Activated CD8-positive, alpha-beta memory T cell treated with anti-CD3 and anti-CD28 coated beads, Interleukin-2, amount 10 ng/mL, durations not matched to agents 7 days and 5 days (primary cell): ENCODE measurements at regions not wholly inside any gene's neighbourhood (a gene's known extent, or its start where the extent isn't known, plus 50 kb on each side); places are given as distances from the start of the nearest gene placed in this dataset.

Experiments used
- ATAC-seq: fragments of 150-1000 bp; cut with Tn5 transposase; one replicate; pipeline ENCODE4 v1.10.0; 2021; ENCODE audit warnings: moderate library complexity
- CTCF ChIA-PET: fragments of 350-600 bp; sonication (Branson Sonifier 250); formaldehyde crosslinking; loops from one replicate; lab custom pipeline; 2021; ENCODE audit warnings: antibody characterized with exemption; lab: Charles Lee
- DNase-seq: peaks from one replicate; pipeline ENCODE4 v3.0.0-alpha.2; 2020
- H3K27ac Mint-ChIP-seq: one replicate; pipeline ENCODE4 v1.8.0; 2021; ENCODE audit warnings: mild to moderate bottlenecking, mixed read lengths
- H3K27me3 Mint-ChIP-seq: one replicate; pipeline ENCODE4 v1.8.0; 2021; ENCODE audit warnings: mixed read lengths
- H3K36me3 Mint-ChIP-seq: one replicate; pipeline ENCODE4 v1.8.0; 2021; ENCODE audit warnings: mild to moderate bottlenecking, mixed read lengths
- H3K4me1 Mint-ChIP-seq: one replicate; pipeline ENCODE4 v1.8.0; 2021; ENCODE audit warnings: mixed read lengths
- H3K4me3 Mint-ChIP-seq: one replicate; pipeline ENCODE4 v1.8.0; 2021; ENCODE audit warnings: mild to moderate bottlenecking, moderate library complexity, mixed read lengths
- H3K9me3 Mint-ChIP-seq: one replicate; pipeline ENCODE4 v1.8.0; 2022; ENCODE audit warnings: low read depth, mixed read lengths

DNA sequence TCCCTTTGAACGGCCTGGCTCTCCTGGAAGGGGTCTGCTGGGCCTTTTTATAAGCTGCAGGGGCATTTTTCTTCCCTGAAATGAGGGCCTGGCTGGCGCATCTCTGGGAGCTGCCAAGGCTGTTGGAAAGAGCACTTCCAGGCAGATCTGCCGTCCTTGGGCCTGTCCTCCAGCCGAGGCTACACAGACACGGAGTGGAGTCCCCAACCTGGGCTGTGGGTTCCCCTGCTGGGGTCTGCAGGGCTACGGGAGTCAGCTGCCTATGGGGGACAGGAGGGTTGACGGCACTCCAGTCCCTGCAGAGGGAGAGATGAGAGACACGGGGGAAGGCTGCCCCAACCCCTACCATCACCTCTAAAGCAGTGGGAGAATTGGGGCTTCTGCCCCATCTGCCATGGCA, 606.6 kb downstream of the TBC1D22A start:
- no peak overlapping the region for H3K27ac Mint-ChIP-seq
- H3K9me3 Mint-ChIP-seq, result no peaks in the 10 kb centered on the region
- CTCF ChIA-PET, result no interaction called here
- H3K4me3 Mint-ChIP-seq, result no peak overlapping the region
- no peaks in the 10 kb centered on the region for H3K27me3 Mint-ChIP-seq
- no peaks in the 10 kb centered on the region for H3K36me3 Mint-ChIP-seq
- no peaks in the 10 kb centered on the region for H3K4me1 Mint-ChIP-seq
- ATAC-seq (no peak), DNase-seq (peak; percentile 21)

DNA sequence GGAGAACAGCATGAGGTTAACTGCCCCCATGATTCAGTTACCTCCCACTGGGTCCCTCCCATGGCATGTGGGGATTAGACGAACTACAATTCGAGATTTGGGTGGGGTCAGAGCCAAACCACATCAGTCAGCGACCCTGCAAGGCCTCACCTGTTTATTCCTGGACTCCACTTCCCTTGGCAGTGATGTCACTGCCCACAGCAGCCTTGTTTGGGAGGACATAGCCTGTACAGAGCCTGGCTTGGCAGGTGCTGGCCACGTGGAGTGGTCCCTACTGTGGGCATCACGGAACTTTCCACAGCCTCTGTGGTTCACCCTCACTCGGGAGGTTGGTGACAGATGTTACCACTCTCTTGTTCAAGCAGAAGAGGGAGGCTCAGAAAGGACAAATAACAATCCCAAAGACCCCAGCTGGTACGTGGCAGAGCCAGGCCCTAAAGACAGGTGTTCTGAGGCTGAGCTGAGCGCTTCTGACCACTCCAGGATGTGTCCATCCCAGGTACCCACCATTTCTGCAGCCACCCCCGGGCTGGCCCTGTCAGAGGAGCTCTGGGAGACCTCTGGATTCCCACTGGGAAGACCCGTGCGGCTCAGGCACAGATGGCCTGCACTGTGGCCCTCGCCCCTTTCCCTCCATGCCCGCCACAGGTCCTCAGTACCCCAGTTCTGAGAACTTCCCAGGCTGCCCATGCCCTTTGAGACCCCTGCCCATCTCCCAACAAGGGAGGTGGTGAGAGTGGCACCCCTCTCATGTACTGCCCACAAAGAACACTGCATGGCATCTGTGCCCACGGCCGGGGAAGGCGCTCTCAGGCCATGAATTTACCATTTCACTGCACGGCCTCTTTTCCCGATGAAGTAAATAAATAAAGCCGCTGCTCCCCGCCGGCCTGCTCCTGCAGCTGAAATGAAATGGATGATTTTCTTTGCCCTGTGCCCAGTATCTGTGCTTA, 605.8 kb downstream of the TBC1D22A start:
- Mint-ChIP-seq H3K27ac (no peak overlapping the region), H3K4me1 (no peaks in the 10 kb centered on the region), H3K9me3 (no peaks in the 10 kb centered on the region), H3K4me3 (no peak overlapping the region), H3K27me3 (no peaks in the 10 kb centered on the region), H3K36me3 (no peaks in the 10 kb centered on the region)
- ATAC-seq (no peak), DNase-seq (peak; percentile 26)
- CTCF ChIA-PET, result no interaction called here

DNA sequence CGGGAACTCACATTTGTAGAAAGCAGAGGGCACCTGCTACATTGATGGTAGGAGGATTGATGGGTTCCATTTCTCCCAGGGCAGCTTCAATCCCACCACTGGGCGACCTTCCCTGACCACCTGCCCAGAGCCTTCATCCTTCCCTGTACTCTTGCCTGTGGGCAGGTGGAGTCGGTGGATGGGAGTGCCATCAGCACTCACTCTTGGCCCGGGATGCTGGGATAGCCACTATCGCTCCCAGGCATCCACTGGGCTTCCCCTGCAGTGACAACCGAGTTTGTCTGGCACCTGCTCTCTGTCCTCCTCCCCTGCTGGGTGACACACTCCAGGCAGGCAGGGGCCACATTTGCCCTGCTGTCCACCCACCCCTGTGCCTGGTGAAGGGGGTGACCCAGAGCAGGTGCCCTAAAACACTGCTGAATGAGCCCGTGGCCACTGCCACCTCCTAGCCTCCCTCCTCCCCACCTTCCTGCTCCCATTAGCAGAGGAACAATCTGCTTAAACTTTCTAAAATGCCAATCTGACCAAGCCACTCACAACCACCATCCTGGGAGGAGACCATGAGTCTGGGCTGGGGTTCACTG, 604.7 kb downstream of the TBC1D22A start:
- ATAC-seq, result no peak
- no peaks in the 10 kb centered on the region for H3K9me3 Mint-ChIP-seq

DNA sequence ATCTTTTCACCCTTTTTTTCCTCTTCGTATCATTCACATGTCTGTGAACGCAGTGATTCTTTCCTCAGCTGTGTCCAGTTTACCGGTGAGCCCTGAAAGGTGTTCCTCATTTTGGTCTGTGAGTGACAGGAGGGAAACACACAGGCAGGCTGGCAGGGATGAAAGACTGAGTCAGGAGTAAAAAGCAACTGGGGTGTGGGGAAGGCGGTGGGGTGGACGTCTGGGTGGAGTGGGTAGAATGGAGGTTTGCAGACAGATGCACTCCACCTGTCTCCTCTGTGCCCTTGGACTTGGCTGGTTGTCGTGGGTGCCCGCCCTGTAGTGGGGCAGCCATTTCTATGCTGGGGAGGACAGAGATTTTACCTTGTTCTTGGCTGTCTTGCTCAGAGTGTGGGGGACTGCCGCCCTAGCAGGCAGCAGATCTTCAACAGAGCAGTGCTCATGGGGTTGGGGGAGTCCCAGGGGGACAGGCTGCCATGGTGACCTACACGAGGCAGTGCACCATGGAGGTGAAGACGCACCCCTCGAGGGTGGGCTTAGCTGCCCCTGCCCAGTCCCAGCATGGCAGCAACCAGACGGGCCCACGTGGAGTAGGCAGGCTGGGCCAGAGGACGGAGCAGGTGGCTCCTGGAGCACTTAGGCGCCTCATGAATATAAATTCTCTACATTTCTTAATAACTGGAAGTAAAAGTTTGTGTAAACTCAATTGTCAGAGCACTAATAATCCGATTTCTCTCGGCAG, 603.7 kb downstream of the TBC1D22A start:
- Mint-ChIP-seq H3K9me3 (no peaks in the 10 kb centered on the region), H3K27ac (no peak overlapping the region), H3K36me3 (no peaks in the 10 kb centered on the region), H3K4me1 (no peaks in the 10 kb centered on the region), H3K27me3 (no peaks in the 10 kb centered on the region), H3K4me3 (no peak overlapping the region)
- CTCF ChIA-PET, result no interaction called here
- ATAC-seq, result no peak
- DNase-seq, result peak; percentile 4

More for the DNA sequence above, 604.7 kb downstream of the TBC1D22A start:
- H3K4me3 Mint-ChIP-seq, result no peak overlapping the region
- DNase-seq, result peak; percentile 12
- no peak overlapping the region for H3K27ac Mint-ChIP-seq
- CTCF ChIA-PET, result no interaction called here
- no peaks in the 10 kb centered on the region for H3K36me3 Mint-ChIP-seq
- H3K4me1 Mint-ChIP-seq, result no peaks in the 10 kb centered on the region
- no peaks in the 10 kb centered on the region for H3K27me3 Mint-ChIP-seq

DNA sequence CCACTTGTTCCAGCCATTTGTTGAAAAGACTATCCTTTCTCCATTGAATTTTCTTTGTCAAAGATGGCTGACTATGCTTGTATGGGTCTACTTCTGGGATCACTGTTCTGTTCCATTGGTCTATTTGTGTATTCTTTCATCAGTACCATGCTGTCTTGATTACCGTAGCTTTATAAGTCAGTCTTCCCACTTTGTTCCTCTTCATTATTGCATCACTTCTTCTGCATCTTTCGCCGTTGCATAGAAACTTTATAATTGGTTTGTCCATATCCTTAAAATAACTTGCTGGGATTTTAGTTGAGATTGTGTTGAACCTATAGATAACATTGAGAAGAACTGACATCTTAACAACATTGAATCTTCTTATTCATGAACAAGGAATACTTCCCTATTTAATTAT, 598.8 kb downstream of the TBC1D22A start:
- CTCF ChIA-PET, result no interaction called here
- Mint-ChIP-seq H3K27ac (no peak overlapping the region), H3K4me1 (no peaks in the 10 kb centered on the region), H3K4me3 (no peak overlapping the region), H3K9me3 (no peaks in the 10 kb centered on the region), H3K36me3 (no peaks in the 10 kb centered on the region), H3K27me3 (no peaks in the 10 kb centered on the region)
- no peak for DNase-seq
- no peak for ATAC-seq

DNA sequence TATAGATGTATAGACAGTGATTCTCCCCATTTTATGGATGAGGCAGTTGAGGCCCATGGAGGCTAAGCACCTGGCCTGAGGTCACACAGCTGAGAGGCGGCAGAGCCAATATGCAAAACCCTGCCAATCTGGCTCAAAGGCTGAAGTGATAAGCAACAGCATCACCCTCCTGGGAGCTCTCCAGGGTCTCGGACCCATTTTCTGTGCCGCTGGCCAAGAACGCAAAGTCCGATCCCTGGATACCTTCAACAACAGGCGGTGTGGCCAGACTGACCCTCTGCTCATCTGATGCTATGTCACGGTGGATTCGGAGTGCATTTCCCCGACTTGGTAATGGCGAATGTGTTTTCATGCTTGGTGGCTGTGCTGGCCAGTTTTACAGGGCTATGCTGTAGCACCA, 595.0 kb downstream of the TBC1D22A start:
- no peaks in the 10 kb centered on the region for H3K4me1 Mint-ChIP-seq
- H3K9me3 Mint-ChIP-seq, result peaks cover 2% of the 10 kb centered on the region
- no peaks in the 10 kb centered on the region for H3K36me3 Mint-ChIP-seq
- no peak overlapping the region for H3K4me3 Mint-ChIP-seq
- H3K27me3 Mint-ChIP-seq, result no peaks in the 10 kb centered on the region
- DNase-seq (peak; percentile 15), ATAC-seq (no peak)
- CTCF ChIA-PET, result no interaction called here
- H3K27ac Mint-ChIP-seq, result no peak overlapping the region

DNA sequence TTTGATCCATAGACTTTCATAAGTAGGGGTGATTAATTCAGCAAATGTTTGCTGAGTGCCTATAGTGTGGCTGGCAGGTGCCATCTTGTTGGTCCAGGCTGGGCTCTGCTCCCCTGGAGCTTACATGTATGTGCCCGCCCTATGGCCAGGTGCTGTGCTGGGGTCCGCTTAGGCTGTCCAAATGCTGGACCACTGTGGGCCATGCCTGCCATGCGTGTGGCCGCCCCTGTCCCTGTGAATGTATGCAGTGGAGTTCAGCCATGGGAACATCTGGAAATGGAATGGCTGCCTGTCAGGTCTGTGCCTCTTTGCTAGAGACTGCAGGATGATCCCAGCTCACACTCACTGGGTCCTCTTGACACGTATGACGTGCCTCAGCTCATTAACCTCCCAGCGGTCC, 594.6 kb downstream of the TBC1D22A start:
- DNase-seq, result peak; percentile 33
- Mint-ChIP-seq H3K27ac (no peak overlapping the region), H3K4me1 (no peaks in the 10 kb centered on the region), H3K27me3 (no peaks in the 10 kb centered on the region), H3K9me3 (peaks cover 2% of the 10 kb centered on the region), H3K36me3 (no peaks in the 10 kb centered on the region), H3K4me3 (no peak overlapping the region)
- CTCF ChIA-PET, result no interaction called here
- no peak for ATAC-seq

DNA sequence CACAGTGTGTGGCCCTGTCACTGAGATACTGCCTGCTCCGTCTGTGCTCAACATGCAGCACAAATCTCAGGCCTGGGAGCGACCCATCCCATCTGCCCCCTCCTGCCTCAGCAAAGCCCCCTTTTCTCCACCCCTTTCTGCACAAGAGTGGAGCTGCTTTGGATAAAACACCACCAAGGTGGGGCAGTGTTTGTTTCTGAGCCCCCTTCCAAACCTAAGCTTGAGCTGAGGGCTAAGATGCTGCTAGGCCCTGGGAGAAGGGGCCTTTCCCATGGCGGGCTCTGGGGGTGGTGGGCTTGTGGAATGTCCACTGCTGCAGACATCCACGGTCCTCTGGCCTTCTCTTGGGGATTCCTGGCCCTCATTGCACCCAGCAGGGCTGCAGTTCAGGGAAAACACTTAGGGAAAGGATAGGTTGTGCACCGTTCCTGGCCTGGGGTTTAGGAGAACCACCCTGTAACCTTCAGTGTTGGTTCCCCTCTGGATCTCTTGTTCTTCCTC, 594.1 kb downstream of the TBC1D22A start:
- Mint-ChIP-seq H3K4me1 (no peaks in the 10 kb centered on the region), H3K27ac (no peak overlapping the region)
- CTCF ChIA-PET, result no interaction called here

DNA sequence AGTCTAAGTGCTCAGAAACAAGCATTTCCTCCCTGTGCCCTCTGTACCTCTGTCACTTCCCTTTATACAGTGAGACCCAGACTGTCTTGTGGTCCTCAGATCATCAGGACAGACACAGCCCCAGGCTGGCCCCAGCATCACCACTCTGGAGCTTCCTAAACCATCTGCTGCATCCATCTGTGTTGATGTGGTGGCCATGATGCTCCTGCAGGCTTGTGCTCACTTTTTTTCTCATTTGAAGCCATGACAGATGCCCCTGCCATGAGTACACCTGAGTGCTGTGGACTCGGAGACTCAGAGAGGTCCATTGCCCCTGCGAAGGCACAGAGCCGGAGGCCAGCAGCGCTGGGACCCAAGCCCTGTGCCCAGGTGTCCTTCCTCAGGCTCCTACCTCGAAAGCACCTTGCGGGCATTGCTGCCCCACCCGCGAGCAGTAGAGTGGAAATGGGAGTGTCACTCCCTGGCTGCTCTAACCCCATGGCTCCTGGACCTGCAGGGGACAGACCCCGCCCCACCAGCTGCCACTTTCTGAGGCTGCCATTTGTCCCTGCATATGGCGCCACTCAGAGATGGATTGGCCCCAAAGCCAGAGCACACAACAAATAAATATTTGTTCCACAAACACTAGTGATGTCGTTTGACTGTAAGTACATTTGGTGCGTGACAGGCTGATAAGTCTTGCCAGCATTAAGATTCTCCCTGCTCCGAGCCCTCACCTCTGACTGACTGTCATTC, 593.5 kb downstream of the TBC1D22A start:
- Mint-ChIP-seq H3K36me3 (no peaks in the 10 kb centered on the region), H3K4me1 (no peaks in the 10 kb centered on the region), H3K27me3 (no peaks in the 10 kb centered on the region), H3K4me3 (no peak overlapping the region), H3K9me3 (peaks cover 2% of the 10 kb centered on the region), H3K27ac (no peak overlapping the region)
- DNase-seq (peak; percentile 19), ATAC-seq (no peak)
- CTCF ChIA-PET, result no interaction called here

More for the DNA sequence above, 594.1 kb downstream of the TBC1D22A start:
- Mint-ChIP-seq H3K4me3 (no peak overlapping the region), H3K36me3 (no peaks in the 10 kb centered on the region), H3K27me3 (no peaks in the 10 kb centered on the region), H3K9me3 (peaks cover 2% of the 10 kb centered on the region)
- ATAC-seq (no peak), DNase-seq (peak; percentile 15)

DNA sequence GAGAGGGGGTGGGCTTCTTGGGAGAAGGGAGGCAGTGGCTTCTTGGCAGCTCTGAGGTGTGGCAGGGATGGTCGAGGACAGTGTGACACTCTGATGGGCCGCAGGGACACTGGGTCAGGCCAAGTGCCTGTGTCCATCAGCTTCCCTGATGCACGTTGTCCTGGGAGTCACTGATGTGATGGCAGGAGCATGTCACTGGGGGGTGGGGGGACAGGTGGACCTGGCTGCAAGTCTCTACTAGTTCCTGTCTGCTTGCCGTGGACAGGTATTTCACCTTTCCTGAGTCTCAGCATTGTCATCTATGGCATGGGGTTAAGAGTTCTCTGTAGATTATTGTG, 592.9 kb downstream of the TBC1D22A start:
- Mint-ChIP-seq H3K4me3 (no peak overlapping the region), H3K36me3 (no peaks in the 10 kb centered on the region), H3K27ac (no peak overlapping the region), H3K27me3 (no peaks in the 10 kb centered on the region), H3K4me1 (no peaks in the 10 kb centered on the region), H3K9me3 (peaks cover 2% of the 10 kb centered on the region)
- no peak for ATAC-seq
- CTCF ChIA-PET, result no interaction called here
- peak; percentile 31 for DNase-seq

DNA sequence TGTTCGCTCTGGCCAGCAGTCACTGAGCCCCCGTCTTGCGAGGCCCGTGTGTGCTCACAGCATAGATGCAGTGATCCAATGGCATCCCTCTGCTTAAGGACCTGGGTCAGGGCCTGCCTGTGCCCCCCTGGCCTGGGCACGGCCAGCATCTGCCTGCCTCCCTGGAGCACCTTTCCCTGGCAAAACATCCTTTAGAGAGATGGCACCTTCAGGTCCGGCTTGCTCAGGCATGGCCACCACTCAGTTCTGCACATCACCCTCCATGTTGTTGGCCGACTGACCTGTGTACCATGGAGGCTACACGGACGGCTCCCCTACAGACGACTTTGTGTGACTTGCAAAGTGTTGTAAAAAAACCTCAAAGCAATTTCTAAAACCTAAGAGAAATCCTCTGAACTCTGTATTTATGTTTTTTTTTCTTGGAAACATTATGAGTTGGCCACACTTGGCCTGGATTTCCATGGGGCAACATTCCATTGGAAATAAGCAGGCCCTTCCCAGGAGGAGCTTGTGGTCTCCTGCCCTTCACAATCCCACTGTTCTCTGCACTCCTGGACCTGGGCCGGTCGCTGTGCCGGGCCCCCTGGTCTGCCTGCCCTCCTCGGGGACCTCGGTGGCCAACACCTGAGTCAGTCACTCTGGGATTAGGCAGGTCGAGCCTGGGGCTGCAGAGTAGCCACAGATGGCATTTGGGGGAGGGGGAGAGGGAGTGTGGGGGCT, 592.4 kb downstream of the TBC1D22A start:
- H3K4me3 Mint-ChIP-seq, result no peak overlapping the region
- no peak overlapping the region for H3K27ac Mint-ChIP-seq
- ATAC-seq (no peak), DNase-seq (peak; percentile 14)
- H3K4me1 Mint-ChIP-seq, result no peaks in the 10 kb centered on the region
- no peaks in the 10 kb centered on the region for H3K36me3 Mint-ChIP-seq
- H3K27me3 Mint-ChIP-seq, result no peaks in the 10 kb centered on the region
- CTCF ChIA-PET, result no interaction called here
- peaks cover 2% of the 10 kb centered on the region for H3K9me3 Mint-ChIP-seq

DNA sequence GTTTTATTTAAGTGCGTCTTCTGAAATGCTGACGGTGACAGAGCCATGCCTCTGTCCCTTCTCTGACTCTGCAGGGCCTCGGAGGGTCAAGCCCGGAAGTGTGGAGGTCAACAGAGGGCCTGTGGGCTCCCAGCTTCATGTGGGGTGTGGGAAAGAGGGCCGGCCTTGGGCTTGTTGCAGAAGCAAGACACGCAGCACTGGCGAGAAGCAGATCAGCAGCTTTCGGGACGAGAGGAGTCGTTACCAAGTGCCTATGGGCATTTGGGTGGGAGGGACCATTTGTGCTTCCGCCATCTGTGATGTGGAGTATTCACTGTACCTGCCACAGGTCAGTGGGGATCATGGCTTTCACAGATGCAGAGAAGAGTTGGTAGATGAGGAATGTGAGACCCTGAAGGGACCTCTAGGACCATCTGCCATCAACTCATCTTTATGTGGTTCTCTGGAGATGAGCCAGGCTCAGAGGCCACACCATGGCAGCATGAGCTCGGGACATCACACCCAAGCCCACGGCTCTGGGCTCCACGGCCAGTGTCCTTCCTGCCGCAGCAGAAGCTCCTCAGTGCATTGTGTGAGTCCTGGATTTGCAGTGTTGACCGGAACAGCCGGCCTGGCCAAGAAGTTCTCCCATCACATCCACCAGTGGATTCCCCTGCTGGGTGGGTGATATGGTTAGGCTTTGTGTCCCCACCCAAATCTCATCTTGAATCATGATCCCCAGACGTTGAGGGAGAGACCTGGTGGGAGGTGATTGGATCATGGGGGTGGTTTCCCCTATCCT, 590.7 kb downstream of the TBC1D22A start:
- no peaks in the 10 kb centered on the region for H3K36me3 Mint-ChIP-seq

More for the DNA sequence above, 590.7 kb downstream of the TBC1D22A start:
- DNase-seq (peak; percentile 11), ATAC-seq (no peak)
- no peaks in the 10 kb centered on the region for H3K4me1 Mint-ChIP-seq
- CTCF ChIA-PET, result no interaction called here
- peaks cover 2% of the 10 kb centered on the region for H3K9me3 Mint-ChIP-seq
- H3K27me3 Mint-ChIP-seq, result no peaks in the 10 kb centered on the region
- H3K27ac Mint-ChIP-seq, result no peak overlapping the region
- no peak overlapping the region for H3K4me3 Mint-ChIP-seq
